Karpas-422 (cell line): ENCODE measurements at regions not wholly inside any gene's neighbourhood (a gene's known extent, or its start where the extent isn't known, plus 50 kb on each side); places are given as distances from the start of the nearest gene placed in this dataset.

Experiments used
- DNase-seq: peaks from one replicate; pipeline ENCODE4 v3.0.0-alpha.2; 2015
- H2AFZ ChIP-seq: fragments of 200-600 bp; sonication (generic); 2 replicates; pipeline ENCODE4 v1.6.1; 2014; ENCODE audit warnings: antibody characterized with exemption, low read length, mixed read lengths
- H3K27ac ChIP-seq: fragments of 200-600 bp; sonication (generic); 2 replicates; pipeline ENCODE4 v1.5.1; 2014; ENCODE audit warnings: mild to moderate bottlenecking, low read length, moderate library complexity
- H3K27me3 ChIP-seq: fragments of 200-600 bp; sonication (generic); 2 replicates; pipeline ENCODE4 v1.6.1; 2014; ENCODE audit warnings: low read length, mixed read lengths
- H3K36me3 ChIP-seq: fragments of 200-600 bp; sonication (generic); 2 replicates; pipeline ENCODE4 v1.6.1; 2014; ENCODE audit warnings: low read length, mixed read lengths; ENCODE audit not compliant: insufficient read depth
- H3K4me1 ChIP-seq: fragments of 200-600 bp; sonication (generic); 2 replicates; pipeline ENCODE4 v1.6.1; 2014; ENCODE audit warnings: mild to moderate bottlenecking, low read length, mixed read lengths
- H3K4me2 ChIP-seq: fragments of 200-600 bp; sonication (generic); 2 replicates; pipeline ENCODE4 v1.6.1; 2014; ENCODE audit warnings: low read length, low read depth, mild to moderate bottlenecking; ENCODE audit not compliant: poor library complexity, severe bottlenecking
- H3K4me3 ChIP-seq: fragments of 200-600 bp; sonication (generic); 2 replicates; pipeline ENCODE4 v1.5.1; 2014; ENCODE audit warnings: mild to moderate bottlenecking, antibody characterized with exemption, low read length, mixed read lengths
- H3K79me2 ChIP-seq: fragments of 200-600 bp; sonication (generic); 2 replicates; pipeline ENCODE4 v1.6.1; 2014; ENCODE audit warnings: mild to moderate bottlenecking, low read length, mixed read lengths
- H3K9ac ChIP-seq: fragments of 200-600 bp; sonication (generic); 2 replicates; pipeline ENCODE4 v1.6.0; 2014; ENCODE audit warnings: low read length
- H3K9me2 ChIP-seq: fragments of 200-600 bp; sonication (generic), shearing (Covaris generic); replicated peaks from 2 replicates; pipeline ENCODE4 v1.6.0; 2014; ENCODE audit warnings: mild to moderate bottlenecking, low read length, moderate library complexity; ENCODE audit not compliant: insufficient read depth
- H3K9me3 ChIP-seq: fragments of 300-700, 200-600 bp; sonication (generic); 2 replicates; pipeline ENCODE4 v1.6.1; 2014; ENCODE audit warnings: low read length, mixed read lengths
- H4K20me1 ChIP-seq: fragments of 200-600 bp; sonication (generic); 2 replicates; pipeline ENCODE4 v1.6.1; 2014; ENCODE audit warnings: mild to moderate bottlenecking, antibody characterized with exemption, low read length, low read depth; ENCODE audit not compliant: insufficient read depth

GRCh38 chr18:68520406-68521075 is 194.4 kb downstream of the TMX3 start:
- H3K4me1 ChIP-seq, result no peaks in the 10 kb centered on the region
- no peaks in the 10 kb centered on the region for H3K36me3 ChIP-seq
- H3K79me2 ChIP-seq, result no peaks in the 10 kb centered on the region
- H3K9me3 ChIP-seq, result peaks cover 3% of the 10 kb centered on the region; the same call in 1 of the 2 replicates
- H4K20me1 ChIP-seq, result no peaks in the 10 kb centered on the region
- H3K9me2 ChIP-seq, result no peaks in the 10 kb centered on the region; the same call in 1 of the 2 replicates
- 0 out of 2 replicates have a peak, but pooled peaks cover 3% of the 10 kb centered on the region for H3K27me3 ChIP-seq
- H3K4me2 ChIP-seq, result no peak overlapping the region
- H3K4me3 ChIP-seq, result no peak overlapping the region
- no peak for DNase-seq
- no peak overlapping the region for H3K27ac ChIP-seq
- no peak overlapping the region for H2AFZ ChIP-seq
- no peak overlapping the region for H3K9ac ChIP-seq

- DNase-seq, result no peak
- Histone ChIP-seq H3K9ac (no peak overlapping the region), H3K9me2 (no peaks in the 10 kb centered on the region; the same call in 1 of the 2 replicates), H4K20me1 (no peaks in the 10 kb centered on the region), H3K36me3 (no peaks in the 10 kb centered on the region), H3K9me3 (peaks cover 5% of the 10 kb centered on the region; the same call in 1 of the 2 replicates), H3K4me1 (no peaks in the 10 kb centered on the region), H3K27ac (no peak overlapping the region), H3K79me2 (no peaks in the 10 kb centered on the region), H3K4me3 (no peak overlapping the region), H3K27me3 (0 out of 2 replicates have a peak, but pooled peaks cover 3% of the 10 kb centered on the region), H2AFZ (no peak overlapping the region), H3K4me2 (no peak overlapping the region)
These were observed 195.6 kb downstream of the TMX3 start for GRCh38 chr18:68519336-68519735.

GRCh38 chr18:68509902-68510301 is 205.0 kb downstream of the TMX3 start:
- Histone ChIP-seq H3K27ac (no peak overlapping the region), H3K27me3 (no peaks in the 10 kb centered on the region), H3K79me2 (no peaks in the 10 kb centered on the region), H3K4me2 (no peak overlapping the region), H3K9me2 (no peaks in the 10 kb centered on the region), H3K4me3 (no peak overlapping the region), H3K36me3 (no peaks in the 10 kb centered on the region), H3K9ac (no peak overlapping the region), H3K4me1 (no peaks in the 10 kb centered on the region), H2AFZ (no peak overlapping the region), H3K9me3 (peaks cover 4% of the 10 kb centered on the region; the same call in 1 of the 2 replicates), H4K20me1 (no peaks in the 10 kb centered on the region)
- DNase-seq, result no peak

- Histone ChIP-seq H3K27ac (no peak overlapping the region), H3K4me1 (no peaks in the 10 kb centered on the region), H3K4me3 (no peak overlapping the region), H3K4me2 (no peak overlapping the region), H3K79me2 (no peaks in the 10 kb centered on the region), H3K9me3 (no peaks in the 10 kb centered on the region), H3K27me3 (no peaks in the 10 kb centered on the region), H3K9ac (no peak overlapping the region), H3K9me2 (no peaks in the 10 kb centered on the region), H2AFZ (no peak overlapping the region), H3K36me3 (no peaks in the 10 kb centered on the region), H4K20me1 (no peaks in the 10 kb centered on the region)
- DNase-seq, result no peak
These were observed 207.1 kb downstream of the TMX3 start for GRCh38 chr18:68507781-68508180.

- Histone ChIP-seq H3K27me3 (no peaks in the 10 kb centered on the region), H3K4me1 (no peaks in the 10 kb centered on the region), H3K79me2 (no peaks in the 10 kb centered on the region), H3K9ac (no peak overlapping the region), H2AFZ (no peak overlapping the region), H3K4me2 (no peak overlapping the region), H3K27ac (no peak overlapping the region), H3K36me3 (no peaks in the 10 kb centered on the region), H3K9me3 (no peaks in the 10 kb centered on the region), H4K20me1 (no peaks in the 10 kb centered on the region), H3K9me2 (no peaks in the 10 kb centered on the region), H3K4me3 (no peak overlapping the region)
- no peak for DNase-seq
These were observed 209.7 kb downstream of the TMX3 start for GRCh38 chr18:68505178-68505574.

- H3K9me2 ChIP-seq, result no peaks in the 10 kb centered on the region
- H3K4me3 ChIP-seq, result no peak overlapping the region
- H3K9ac ChIP-seq, result no peak overlapping the region
- no peaks in the 10 kb centered on the region for H3K27me3 ChIP-seq
- no peaks in the 10 kb centered on the region for H3K79me2 ChIP-seq
- no peaks in the 10 kb centered on the region for H3K9me3 ChIP-seq
- H4K20me1 ChIP-seq, result no peaks in the 10 kb centered on the region
- H2AFZ ChIP-seq, result no peak overlapping the region
- H3K4me1 ChIP-seq, result no peaks in the 10 kb centered on the region
- no peaks in the 10 kb centered on the region for H3K36me3 ChIP-seq
- no peak overlapping the region for H3K4me2 ChIP-seq
- no peak for DNase-seq
- H3K27ac ChIP-seq, result no peak overlapping the region
These were observed 210.3 kb downstream of the TMX3 start for GRCh38 chr18:68504441-68505177.

- Histone ChIP-seq H3K9me3 (no peaks in the 10 kb centered on the region), H3K4me2 (no peak overlapping the region), H2AFZ (no peak overlapping the region), H3K9ac (no peak overlapping the region), H4K20me1 (no peaks in the 10 kb centered on the region), H3K4me1 (no peaks in the 10 kb centered on the region), H3K27me3 (no peaks in the 10 kb centered on the region), H3K36me3 (no peaks in the 10 kb centered on the region), H3K9me2 (no peaks in the 10 kb centered on the region), H3K79me2 (no peaks in the 10 kb centered on the region), H3K4me3 (no peak overlapping the region), H3K27ac (no peak overlapping the region)
- DNase-seq, result no peak
These were observed 214.4 kb downstream of the TMX3 start for GRCh38 chr18:68500556-68500955.

GRCh38 chr18:68499141-68499540 is 215.8 kb downstream of the TMX3 start:
- H3K4me3 ChIP-seq, result no peak overlapping the region
- H3K9me2 ChIP-seq, result no peaks in the 10 kb centered on the region
- no peak overlapping the region for H3K9ac ChIP-seq
- no peak for DNase-seq
- no peaks in the 10 kb centered on the region for H3K4me1 ChIP-seq
- H3K9me3 ChIP-seq, result no peaks in the 10 kb centered on the region
- H4K20me1 ChIP-seq, result no peaks in the 10 kb centered on the region
- no peak overlapping the region for H3K27ac ChIP-seq
- H3K27me3 ChIP-seq, result no peaks in the 10 kb centered on the region
- no peaks in the 10 kb centered on the region for H3K36me3 ChIP-seq
- no peak overlapping the region for H3K4me2 ChIP-seq
- no peaks in the 10 kb centered on the region for H3K79me2 ChIP-seq
- no peak overlapping the region for H2AFZ ChIP-seq
